Suppressor macrophage treated with lipopolysaccharide for 1 hour (primary cell): ENCODE measurements at regions not wholly inside any gene's neighbourhood (a gene's known extent, or its start where the extent isn't known, plus 50 kb on each side); places are given as distances from the start of the nearest gene placed in this dataset.
"Not testable (repeated sequence)": the region's sequence is repeated elsewhere in the genome, so short reads cannot be mapped to it uniquely, and the experiment has no call there.

ENCODE experiments used
- DNase-seq, 3 donors: peaks; one replicate each; pipeline ENCODE4 v3.0.0-alpha.2; 2020 to 2022

DNA sequence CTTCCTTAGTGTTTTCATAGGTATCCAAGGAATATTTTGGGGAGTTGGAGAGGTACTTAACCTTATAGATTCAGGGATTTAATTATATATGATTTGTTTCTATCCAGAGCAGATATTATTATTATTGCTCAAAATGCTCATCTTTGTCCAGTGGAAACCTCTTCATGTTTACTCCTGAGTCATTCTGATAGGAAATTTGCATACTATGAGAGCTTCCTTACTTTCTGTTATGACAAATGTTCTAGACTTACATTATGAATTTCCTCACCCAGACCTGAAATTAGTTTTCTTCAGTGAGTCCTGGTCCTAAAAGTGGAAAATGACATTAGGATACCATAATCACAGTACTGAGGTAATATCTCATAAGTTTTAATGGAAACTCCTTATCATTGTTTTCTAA lies 57.5 kb upstream of the PLPPR5 start:
- DNase-seq = no peak

DNA sequence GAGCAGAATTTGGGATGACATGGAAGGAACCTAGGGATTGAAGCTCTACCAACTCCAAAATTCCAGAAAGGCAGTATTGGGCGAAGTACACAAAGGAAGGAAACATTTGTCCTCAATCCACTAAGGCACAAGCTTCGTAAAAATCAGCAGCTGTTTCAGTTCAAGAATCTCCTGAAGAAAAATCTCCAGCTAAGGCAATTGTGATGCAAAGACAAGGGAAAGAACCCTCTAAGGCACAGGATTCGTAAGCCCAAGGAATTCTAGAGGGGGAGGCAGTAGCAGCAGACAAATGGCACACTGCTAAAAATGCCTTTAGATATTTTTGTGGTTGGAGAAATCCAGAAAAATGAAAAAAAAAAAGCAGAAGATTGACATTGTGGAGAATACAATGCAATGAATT lies 64.5 kb upstream of the PLPPR5 start:
- DNase-seq = no peak

DNA sequence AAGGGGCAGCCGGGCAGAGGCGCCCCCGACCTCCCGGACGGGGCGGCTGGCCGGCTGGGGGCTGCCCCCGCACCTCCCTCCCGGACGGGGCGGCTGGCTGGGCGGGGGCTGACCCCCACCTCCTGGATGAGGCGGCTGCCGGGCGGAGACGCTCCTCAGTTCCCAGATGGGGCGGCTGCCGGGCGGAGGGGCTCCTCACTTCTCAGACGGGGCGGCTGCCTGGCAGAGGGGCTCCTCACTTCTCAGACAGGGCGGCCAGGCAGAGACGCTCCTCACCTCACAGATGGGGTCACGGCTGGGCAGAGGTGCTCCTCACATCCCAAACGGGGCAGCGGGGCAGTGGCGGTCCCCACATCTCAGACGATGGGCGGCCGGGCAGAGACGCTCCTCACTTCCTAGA lies 73.9 kb upstream of the PLPPR5 start:
- not testable (repeated sequence) for DNase-seq

DNA sequence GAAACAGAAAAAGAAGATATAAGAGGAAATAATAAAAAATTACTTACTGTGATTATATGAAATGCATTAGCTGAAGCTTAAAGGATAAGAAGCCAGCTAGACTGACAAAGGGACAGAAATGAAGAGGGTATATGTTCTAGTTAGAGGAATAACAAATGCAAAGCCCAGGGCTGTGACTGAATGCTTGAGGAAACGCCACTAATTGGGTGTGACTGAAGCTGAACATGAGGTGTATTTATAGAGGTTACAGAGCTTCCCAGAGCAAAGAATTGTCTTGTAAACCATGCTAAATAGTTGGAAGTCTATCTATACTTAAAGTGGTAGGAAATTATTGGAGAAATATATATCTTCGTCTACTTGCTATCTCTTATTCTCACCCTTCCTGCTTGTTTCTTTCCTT lies 77.7 kb upstream of the PLPPR5 start:
- DNase-seq = no peak

DNA sequence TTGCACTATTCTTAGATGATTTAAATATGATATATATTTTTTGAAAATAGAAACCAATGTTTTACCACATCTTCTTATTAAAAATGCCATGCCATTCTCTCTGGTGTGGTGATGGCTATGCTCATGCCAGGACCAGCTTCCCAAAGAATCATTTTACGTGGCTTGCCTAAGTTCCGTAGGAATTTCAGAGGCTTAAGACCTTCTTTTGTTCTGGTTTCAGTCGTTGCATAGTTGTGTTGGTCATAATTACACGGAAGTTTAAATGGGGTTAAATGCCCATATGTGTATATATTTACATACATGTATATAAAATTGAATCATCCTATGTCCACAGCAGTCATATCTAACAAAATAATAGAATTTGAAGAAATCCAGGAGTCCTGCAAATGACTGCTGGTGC lies 78.7 kb upstream of the PLPPR5 start:
- no peak for DNase-seq

DNA sequence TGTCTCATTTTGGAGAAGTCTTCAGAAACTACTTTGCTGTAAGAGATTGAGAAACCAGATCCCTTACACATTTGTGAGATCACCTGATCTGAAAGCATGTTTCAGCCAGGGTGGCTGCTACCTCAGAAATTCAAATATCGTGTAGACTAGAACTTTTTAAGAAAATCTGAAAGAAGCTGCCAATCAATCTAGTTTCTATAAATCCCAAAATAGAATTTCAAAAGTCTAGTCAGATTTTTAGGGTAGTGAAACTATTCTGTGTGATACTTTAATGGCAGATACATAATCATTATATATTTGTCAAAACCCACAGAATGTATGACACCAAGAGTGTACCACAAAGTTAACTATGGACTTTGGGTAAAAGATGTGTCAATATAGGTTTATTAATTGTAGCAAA lies 79.9 kb upstream of the PLPPR5 start:
- DNase-seq = no peak

DNA sequence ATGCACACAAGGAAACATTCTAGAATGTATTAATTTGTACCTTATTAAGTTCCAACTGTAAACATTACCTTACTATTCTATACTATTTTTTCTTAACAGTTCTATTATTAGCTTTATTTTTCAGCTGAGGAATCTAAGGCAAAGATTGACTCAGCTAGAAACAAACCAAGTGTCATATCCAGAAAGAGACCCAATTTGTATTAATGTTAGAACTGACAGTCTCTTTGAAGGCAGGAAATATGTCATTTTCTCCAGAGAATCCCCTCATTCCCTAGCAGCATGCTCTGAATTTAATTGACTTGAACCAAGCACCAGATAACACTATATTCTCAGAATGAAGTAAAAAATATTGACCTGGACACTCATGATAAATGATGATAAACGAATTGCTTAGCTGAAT lies 81.4 kb upstream of the PLPPR5 start:
- DNase-seq = no peak

DNA sequence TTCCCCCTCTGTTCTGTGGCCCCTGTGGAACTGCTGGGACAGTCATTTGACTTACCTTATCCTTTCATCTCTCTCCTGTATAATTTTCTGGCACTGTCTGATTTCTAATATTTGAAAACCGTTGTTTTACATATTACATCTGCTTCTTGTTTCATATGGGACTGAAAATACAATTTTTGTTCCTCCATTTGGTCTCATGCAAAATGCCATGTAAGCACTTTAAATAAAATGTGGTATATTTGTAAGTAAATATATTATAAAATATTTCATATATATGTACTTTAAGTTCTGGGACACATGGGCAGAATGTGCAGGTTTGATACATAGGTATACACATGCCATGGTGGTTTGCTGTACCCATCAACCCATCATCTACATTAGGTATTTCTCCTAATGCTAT lies 93.9 kb upstream of the PLPPR5 start:
- DNase-seq = no peak

DNA sequence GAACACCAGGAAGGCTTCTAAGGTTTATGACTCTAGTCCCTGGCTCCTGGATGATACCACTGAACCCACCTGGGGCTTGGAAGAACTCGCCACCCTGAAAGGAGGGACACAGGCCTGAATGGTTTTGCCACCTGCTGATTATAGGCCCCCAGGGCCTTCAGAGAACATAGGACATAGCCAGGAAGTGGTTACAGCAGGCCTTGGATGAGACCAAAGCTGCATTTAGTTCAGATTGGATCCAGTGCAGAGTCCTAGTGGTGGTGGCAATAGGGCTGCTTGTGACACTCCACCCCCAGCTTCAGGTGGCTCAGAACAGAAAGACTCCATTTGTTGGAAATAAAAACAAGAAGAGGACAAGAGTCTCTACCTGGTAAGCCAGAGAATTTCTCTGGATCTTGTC lies 101.6 kb upstream of the PLPPR5 start:
- no peak for DNase-seq

DNA sequence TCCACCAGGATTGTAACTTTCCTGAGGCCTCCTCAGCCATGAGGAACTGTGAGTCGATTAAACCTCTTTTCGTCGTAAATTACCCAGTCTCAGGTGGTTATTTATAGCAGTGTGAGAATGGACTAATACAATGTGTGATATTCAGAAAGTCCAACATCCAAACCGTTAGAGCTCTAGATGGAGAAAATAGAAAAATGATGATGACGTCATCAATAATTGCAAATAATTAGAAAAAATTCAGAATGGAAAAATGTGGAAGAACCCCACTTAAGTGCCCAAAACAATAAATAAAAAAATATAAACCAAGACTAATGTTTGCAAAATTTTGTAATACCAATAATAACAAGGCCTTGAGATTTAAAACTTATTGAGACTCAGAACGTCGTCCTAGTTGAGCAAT lies 103.0 kb upstream of the PLPPR5 start:
- no peak for DNase-seq

DNA sequence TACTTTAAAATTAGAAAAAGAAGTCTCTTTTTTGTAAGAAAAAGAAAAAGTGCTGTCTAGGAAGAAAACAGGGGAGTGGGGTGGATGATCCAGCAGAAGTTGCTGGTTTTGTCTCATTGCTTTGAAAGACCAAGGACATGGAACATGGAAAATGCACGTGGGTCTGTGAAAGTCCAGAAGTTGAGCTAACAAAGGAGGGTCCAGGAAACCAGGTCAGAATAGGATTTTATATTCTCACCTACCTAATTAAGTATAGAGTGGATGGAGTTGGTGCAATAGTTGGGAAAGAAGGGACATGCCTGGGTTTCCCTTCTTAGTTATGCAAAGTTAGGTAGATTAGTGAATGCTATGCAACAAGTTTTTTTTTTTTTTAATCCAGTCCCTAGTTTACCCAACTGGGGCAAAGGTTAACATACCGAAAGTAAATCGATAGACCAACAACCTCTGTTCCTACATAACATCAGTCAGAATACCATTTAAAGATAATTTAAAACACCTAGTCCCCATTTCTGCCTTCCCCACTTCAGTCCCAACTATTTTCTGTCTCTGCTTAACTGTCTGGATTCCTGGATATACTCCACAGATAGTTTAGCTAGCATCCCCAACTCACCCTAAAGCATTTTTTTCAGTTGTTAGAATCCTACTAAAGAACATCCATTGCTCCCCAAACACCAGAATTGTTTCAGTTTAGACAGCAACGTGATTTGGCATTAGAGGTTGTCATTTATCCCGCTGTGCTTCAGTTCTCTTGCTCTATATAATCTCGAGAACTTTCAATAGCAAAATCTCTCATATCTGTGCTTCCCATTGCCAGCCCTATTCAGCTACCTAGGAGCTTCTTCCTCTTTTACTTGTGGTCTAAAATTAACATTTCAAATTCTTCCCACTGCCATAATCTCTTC lies 105.7 kb upstream of the PLPPR5 start:
- no peak for DNase-seq

DNA sequence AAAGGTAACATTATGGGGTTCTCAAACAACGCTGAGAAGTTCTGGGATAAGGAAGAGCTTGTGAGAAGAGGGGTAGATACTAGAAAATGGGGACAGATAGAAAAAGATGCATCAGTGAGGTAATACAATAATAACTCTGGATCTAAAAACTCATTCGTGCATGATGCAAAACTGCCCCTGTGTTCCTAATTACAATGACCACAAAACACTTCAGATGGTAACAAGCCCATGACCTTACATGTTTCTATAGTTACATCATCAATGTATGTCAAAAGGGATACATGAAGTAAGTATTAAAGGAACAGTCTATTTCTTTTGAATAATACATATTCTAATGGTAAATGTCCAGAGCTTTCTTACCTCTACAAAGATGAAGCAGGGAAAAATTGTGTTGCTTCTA lies 110.6 kb upstream of the PLPPR5 start:
- no peak for DNase-seq

DNA sequence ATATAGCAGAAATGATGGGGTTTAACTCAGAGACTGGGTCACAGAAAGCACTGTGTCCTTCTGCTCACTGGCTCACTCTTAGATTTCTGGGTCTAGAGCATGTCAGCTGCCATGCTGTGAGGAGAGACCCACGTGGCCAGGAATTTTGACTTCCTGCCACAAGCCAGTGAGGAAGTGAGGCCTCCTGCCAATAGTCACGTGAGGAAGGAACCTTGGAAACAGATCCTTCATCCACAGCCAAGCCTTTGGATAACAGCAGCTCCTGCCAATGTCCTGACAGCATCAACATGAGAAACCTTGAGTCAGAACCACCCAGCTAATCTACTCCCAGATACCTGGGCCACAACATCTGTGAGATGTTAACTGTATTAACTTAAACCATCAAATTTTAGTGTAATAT lies 114.5 kb upstream of the PLPPR5 start:
- DNase-seq = no peak

DNA sequence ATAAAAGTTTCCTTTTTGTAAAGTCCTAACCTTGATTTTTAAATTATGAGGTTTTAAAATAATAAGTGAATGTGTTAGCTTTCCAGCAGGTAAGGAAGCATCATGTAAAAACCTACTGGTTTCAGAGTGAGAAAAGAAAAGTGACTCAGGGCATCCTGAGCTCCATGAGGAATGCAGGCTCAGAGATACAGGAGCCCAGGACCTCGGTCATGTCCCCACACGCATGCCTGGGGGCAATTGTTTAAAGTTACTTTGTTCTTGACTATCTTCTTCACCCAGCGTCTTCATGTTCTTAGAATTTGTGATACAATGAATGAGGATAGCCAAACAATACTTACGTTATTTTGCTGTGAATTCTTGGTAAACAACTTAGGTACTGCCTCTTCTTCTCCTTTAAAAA lies 117.4 kb upstream of the PLPPR5 start:
- DNase-seq = no peak

DNA sequence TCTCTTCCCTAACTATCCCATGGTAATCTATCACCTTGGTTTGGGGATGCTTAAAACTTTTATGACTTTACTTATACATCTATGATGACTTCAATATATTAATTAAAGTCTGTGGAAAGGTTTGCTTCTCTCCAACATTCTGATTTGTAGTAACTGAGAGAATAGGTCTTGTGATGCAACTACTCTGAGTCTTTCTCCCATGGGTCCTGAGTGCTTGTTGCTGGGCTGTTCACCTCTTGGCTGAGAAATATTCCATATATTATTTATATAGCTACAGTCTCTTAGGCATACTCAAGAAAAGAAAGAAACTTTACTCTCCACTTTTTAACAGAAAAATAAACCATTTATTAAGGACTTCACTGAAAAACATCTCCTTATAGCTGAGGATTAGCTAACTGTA lies 119.3 kb upstream of the PLPPR5 start:
- no peak for DNase-seq

DNA sequence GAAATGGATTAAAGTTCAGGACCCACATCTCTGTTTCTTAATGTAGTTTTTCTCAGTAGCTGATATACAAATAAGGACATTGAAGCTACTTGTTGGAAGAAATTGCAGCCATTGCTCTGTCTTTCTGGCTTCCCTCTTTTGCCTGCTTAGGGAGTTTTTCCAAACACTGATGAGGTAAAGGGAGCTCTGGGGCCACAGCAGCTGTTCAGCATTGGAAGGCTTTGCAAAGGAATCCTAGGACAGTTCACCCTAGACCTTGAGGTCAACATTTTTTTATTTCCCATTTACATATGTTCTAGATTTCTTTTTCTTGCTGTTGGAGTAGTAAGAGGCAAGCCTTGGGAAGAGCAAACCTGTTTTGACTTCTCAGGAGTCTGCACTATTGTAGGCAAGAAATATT lies 126.9 kb upstream of the PLPPR5 start:
- DNase-seq = no peak

DNA sequence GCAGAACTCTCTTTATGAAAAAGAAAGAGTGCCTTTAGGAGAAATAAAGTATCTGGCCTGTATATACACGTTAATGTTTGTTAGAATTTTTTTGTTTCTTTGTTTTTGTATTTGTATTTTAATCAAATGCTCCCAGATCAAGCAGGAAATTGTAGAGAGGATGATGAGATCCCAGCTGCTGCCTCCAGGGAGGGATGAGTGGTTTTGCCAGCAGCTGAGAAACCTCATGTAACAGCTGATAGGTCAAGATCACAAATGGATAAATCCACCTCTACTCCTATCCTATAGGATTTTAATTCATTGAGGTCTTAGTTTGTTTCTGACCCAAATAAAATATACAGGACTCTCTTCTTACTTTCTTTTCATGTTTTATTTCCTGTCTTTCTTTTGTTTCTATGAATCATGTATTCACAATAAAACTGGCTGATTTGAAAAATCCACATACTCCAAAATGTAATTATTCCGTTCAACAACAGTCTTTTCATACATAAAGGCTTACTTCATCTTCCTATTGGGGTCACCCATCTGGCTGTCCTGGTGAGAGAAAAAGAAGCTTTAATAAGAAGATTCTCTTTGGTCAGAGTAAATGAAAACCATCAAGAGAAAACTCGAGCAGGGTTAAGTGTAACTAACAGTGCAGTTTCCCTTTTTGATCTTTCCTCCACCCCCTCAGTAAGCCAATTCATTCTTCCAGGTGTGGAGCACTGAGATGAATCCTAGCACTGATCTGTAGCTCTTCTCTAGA lies 129.3 kb upstream of the PLPPR5 start:
- DNase-seq = no peak

DNA sequence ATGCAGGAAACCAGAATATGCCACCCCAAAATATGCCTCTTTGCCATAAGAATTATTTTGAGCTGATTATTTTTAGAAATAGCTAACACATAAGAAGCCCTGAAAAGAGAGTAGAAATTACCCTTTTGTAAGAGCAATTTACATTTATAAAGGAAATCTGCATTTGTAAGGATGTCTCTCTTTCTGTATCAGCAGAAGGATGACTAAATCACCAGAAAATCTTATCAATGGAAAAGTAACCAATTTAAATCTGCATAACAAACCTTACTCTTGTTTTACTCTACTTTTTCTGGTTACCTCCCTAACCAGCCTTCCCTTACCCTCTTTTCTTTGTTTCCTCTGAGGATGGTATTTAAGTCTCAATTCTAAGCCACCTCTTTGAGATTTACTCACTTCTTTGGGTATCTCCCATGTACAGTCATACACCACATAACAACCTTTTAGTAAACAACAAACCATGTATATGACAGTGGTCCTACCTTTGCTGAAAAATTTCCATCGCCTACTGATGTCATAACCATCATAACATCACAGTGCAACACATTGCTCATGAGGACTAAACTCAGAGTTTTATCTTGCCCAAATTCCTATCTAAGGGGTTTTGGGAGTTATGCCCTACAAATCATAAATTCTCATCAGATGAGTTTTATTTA lies 126.6 kb upstream of the PLPPR4 start:
- DNase-seq = no peak

DNA sequence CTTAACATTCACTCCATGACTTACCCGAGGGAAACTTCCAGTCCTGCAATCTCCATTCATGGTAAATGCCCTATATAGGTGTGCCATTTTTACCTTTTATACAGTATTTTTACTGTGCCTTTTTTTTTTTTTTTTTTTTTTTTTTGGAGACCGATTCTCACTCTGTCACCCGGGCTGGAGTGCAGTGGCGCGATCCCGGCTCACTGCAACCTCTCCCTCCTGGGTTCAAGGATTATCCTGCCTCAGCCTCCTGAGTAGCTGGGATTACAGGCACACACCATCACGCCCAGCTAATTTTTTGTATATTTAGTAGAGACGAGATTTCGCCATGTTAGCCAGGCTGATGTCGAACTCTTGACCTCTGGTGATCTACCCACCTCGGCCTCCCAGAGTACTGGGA lies 124.4 kb upstream of the PLPPR4 start:
- no peak for DNase-seq

DNA sequence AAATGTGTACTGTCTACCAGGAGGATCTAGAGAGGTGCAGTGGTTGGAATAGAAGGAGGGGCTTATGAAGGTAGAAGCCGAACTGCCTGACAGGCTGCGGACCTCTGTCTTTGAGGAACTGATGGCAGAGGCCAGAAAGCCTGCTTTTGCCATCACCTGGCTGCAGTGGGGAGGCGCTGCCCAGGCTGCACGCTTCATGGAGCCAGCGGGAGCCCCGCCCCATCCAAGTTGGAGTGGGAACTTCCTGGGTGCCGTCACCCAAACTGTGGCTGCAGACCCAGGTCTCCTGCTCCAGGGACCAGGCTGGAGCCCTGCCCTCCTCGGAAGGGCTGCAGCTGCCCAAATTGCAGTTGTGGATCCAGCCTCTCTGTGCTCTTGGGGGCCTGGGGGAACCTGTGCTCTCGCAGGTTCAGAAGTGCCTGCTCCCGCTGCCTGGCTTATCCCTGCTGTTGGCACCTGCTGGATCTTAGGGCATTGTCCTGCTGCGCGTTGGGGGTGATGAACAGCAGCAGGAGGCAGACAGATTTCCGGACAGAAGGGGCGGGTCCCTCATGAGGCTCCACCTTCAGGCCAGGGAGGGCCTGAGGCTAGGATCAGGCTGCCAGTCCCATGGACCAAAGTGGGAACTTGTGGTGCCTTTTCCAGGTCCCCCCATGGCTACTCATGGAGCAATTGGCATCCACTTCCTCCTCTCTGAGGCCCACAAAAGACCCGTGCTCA lies 118.0 kb upstream of the PLPPR4 start:
- DNase-seq = no peak

DNA sequence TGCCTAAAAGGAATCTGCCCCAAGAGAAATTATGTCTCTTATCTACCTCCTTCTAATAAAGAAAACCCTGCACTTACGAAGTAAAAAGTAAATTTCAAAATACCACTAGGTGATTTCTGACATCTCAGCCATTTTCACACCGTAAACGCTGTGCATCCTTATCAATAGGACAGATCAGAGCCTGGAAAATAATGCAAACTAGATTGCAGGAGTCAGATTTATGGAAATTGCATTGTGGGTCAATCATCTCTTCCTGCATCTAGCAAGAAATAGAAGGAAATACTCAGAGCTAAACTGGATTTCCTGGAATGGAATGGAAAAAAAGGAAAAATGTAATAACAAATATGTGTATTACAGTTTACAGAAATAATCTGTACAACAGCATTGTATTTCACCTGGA lies 114.3 kb upstream of the PLPPR4 start:
- no peak for DNase-seq

DNA sequence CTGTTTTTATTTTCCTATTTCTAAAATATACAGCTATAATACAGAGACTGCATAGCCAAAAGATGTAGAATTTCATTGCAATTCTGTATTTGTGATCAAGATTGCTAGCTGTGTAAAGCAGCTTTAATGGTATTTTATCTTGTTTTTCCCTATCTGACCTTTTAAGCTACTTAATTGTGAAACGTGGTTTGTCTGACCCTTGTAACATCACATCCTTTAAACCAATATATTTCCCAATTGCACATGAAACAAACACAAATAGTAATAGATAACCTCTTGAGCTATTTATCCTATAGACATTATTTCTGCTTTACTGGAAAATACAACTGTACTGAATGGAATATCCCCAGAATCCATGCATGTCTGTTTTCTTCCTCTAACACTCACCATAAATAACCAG lies 112.2 kb upstream of the PLPPR4 start:
- DNase-seq = no peak

DNA sequence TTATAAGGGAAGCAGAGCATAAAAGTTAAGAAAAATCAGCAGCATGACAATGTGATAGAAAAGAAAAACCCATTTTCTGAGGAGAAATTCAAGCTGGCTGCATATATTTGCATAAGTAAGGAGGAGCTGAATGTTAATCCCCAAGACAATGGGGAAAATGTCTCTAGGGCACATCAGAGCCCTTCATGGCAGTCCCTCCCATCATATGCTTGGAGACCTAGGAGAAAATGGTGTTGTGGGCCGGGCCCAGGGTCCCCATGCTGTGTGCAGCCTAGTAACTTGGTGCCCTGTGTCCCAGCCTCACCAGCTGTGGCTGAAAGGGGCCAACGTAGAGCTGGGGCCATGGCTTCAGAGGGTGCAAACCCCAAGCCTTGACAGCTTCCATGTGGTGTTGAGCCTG lies 100.6 kb upstream of the PLPPR4 start:
- no peak for DNase-seq
